ENCODE measurements at regions not wholly inside any gene's neighbourhood (a gene's known extent, or its start where the extent isn't known, plus 50 kb on each side); places are given as distances from the start of the nearest gene placed in this dataset.

GRCh38 chr12:91529829-91530228 is 347.2 kb upstream of the DCN start:
- CTCF ChIA-PET, result no interaction called here
- no peaks in the 10 kb centered on the region for H3K36me3 Mint-ChIP-seq (ENCODE audit: low read depth)
- H3K27me3 Mint-ChIP-seq, result no peaks in the 10 kb centered on the region
- H3K9me3 Mint-ChIP-seq, result peaks cover 2% of the 10 kb centered on the region
- no peak for DNase-seq
- H3K4me1 Mint-ChIP-seq, result no peaks in the 10 kb centered on the region
- POLR2A ChIA-PET, result no interaction called here
- no peak overlapping the region for H3K27ac Mint-ChIP-seq
- H3K4me3 Mint-ChIP-seq, result no peak overlapping the region

- no peaks in the 10 kb centered on the region for H3K4me1 Mint-ChIP-seq
- no peak overlapping the region for H3K27ac Mint-ChIP-seq
- no peak overlapping the region for H3K4me3 Mint-ChIP-seq
- no peak for DNase-seq
- ChIA-PET CTCF (no interaction called here), POLR2A (no interaction called here)
- H3K36me3 Mint-ChIP-seq (ENCODE audit: low read depth), result no peaks in the 10 kb centered on the region
- no peaks in the 10 kb centered on the region for H3K27me3 Mint-ChIP-seq
- no peaks in the 10 kb centered on the region for H3K9me3 Mint-ChIP-seq
Observed at GRCh38 chr12:91523831-91524230, 341.2 kb upstream of the DCN start.

- ChIA-PET POLR2A (no interaction called here), CTCF (no interaction called here)
- H3K4me1 Mint-ChIP-seq, result no peaks in the 10 kb centered on the region
Observed at GRCh38 chr12:91516695-91517047, 334.1 kb upstream of the DCN start.

GRCh38 chr12:91515944-91516694 is 333.5 kb upstream of the DCN start:
- H3K9me3 Mint-ChIP-seq, result no peaks in the 10 kb centered on the region
- no peak overlapping the region for H3K27ac Mint-ChIP-seq
- DNase-seq, result no peak
- H3K27me3 Mint-ChIP-seq, result peaks cover 4% of the 10 kb centered on the region
- CTCF ChIA-PET, result no interaction called here
- POLR2A ChIA-PET, result no interaction called here
- no peak overlapping the region for H3K4me3 Mint-ChIP-seq
- H3K36me3 Mint-ChIP-seq (ENCODE audit: low read depth), result no peaks in the 10 kb centered on the region
- no peaks in the 10 kb centered on the region for H3K4me1 Mint-ChIP-seq

More at GRCh38 chr12:91516695-91517047, 334.1 kb upstream of the DCN start:
- Mint-ChIP-seq H3K27ac (no peak overlapping the region), H3K9me3 (no peaks in the 10 kb centered on the region), H3K36me3 (ENCODE audit: low read depth) (no peaks in the 10 kb centered on the region), H3K27me3 (peaks cover 4% of the 10 kb centered on the region), H3K4me3 (no peak overlapping the region)
- no peak for DNase-seq

- Mint-ChIP-seq H3K9me3 (no peaks in the 10 kb centered on the region), H3K27me3 (peaks cover 4% of the 10 kb centered on the region), H3K36me3 (ENCODE audit: low read depth) (no peaks in the 10 kb centered on the region), H3K27ac (no peak overlapping the region), H3K4me1 (no peaks in the 10 kb centered on the region), H3K4me3 (no peak overlapping the region)
- ChIA-PET CTCF (no interaction called here), POLR2A (no interaction called here)
- no peak for DNase-seq
Observed at GRCh38 chr12:91513313-91513712, 330.7 kb upstream of the DCN start.

- ChIA-PET CTCF (no interaction called here), POLR2A (no interaction called here)
- peaks cover 4% of the 10 kb centered on the region for H3K27me3 Mint-ChIP-seq
- no peak overlapping the region for H3K27ac Mint-ChIP-seq
- no peaks in the 10 kb centered on the region for H3K4me1 Mint-ChIP-seq
- no peaks in the 10 kb centered on the region for H3K9me3 Mint-ChIP-seq
- no peaks in the 10 kb centered on the region for H3K36me3 Mint-ChIP-seq (ENCODE audit: low read depth)
- no peak for DNase-seq
- no peak overlapping the region for H3K4me3 Mint-ChIP-seq
Observed at GRCh38 chr12:91511795-91512420, 329.3 kb upstream of the DCN start.

GRCh38 chr12:91507754-91508153 is 325.1 kb upstream of the DCN start:
- Mint-ChIP-seq H3K4me3 (no peak overlapping the region), H3K4me1 (no peaks in the 10 kb centered on the region), H3K9me3 (no peaks in the 10 kb centered on the region), H3K27me3 (no peaks in the 10 kb centered on the region), H3K36me3 (ENCODE audit: low read depth) (no peaks in the 10 kb centered on the region), H3K27ac (no peak overlapping the region)
- POLR2A ChIA-PET, result no interaction called here
- DNase-seq, result no peak
- CTCF ChIA-PET, result no interaction called here

GRCh38 chr12:91506452-91506851 is 323.8 kb upstream of the DCN start:
- ChIA-PET POLR2A (no interaction called here), CTCF (no interaction called here)
- Mint-ChIP-seq H3K4me3 (no peak overlapping the region), H3K9me3 (no peaks in the 10 kb centered on the region), H3K36me3 (ENCODE audit: low read depth) (no peaks in the 10 kb centered on the region), H3K4me1 (no peaks in the 10 kb centered on the region), H3K27me3 (no peaks in the 10 kb centered on the region), H3K27ac (no peak overlapping the region)
- no peak for DNase-seq

GRCh38 chr12:91505006-91505405 is 322.4 kb upstream of the DCN start:
- Mint-ChIP-seq H3K27ac (no peak overlapping the region), H3K4me1 (no peaks in the 10 kb centered on the region), H3K27me3 (no peaks in the 10 kb centered on the region), H3K4me3 (no peak overlapping the region), H3K36me3 (ENCODE audit: low read depth) (no peaks in the 10 kb centered on the region), H3K9me3 (no peaks in the 10 kb centered on the region)
- ChIA-PET POLR2A (no interaction called here), CTCF (no interaction called here)
- DNase-seq, result no peak

GRCh38 chr12:91502208-91502607 is 319.6 kb upstream of the DCN start:
- no peaks in the 10 kb centered on the region for H3K9me3 Mint-ChIP-seq
- no peak overlapping the region for H3K27ac Mint-ChIP-seq
- DNase-seq, result no peak
- no peaks in the 10 kb centered on the region for H3K27me3 Mint-ChIP-seq
- CTCF ChIA-PET, result no interaction called here
- no peak overlapping the region for H3K4me3 Mint-ChIP-seq
- H3K36me3 Mint-ChIP-seq (ENCODE audit: low read depth), result no peaks in the 10 kb centered on the region
- POLR2A ChIA-PET, result no interaction called here
- H3K4me1 Mint-ChIP-seq, result no peaks in the 10 kb centered on the region

GRCh38 chr12:91496337-91496736 is 313.7 kb upstream of the DCN start:
- no peaks in the 10 kb centered on the region for H3K27me3 Mint-ChIP-seq
- no peak overlapping the region for H3K27ac Mint-ChIP-seq
- ChIA-PET CTCF (no interaction called here), POLR2A (no interaction called here)
- no peak for DNase-seq
- H3K4me3 Mint-ChIP-seq, result no peak overlapping the region
- no peaks in the 10 kb centered on the region for H3K36me3 Mint-ChIP-seq (ENCODE audit: low read depth)
- H3K9me3 Mint-ChIP-seq, result no peaks in the 10 kb centered on the region
- H3K4me1 Mint-ChIP-seq, result no peaks in the 10 kb centered on the region

- Mint-ChIP-seq H3K9me3 (no peaks in the 10 kb centered on the region), H3K4me3 (no peak overlapping the region), H3K36me3 (ENCODE audit: low read depth) (no peaks in the 10 kb centered on the region), H3K27ac (no peak overlapping the region), H3K4me1 (no peaks in the 10 kb centered on the region), H3K27me3 (no peaks in the 10 kb centered on the region)
- DNase-seq, result no peak
- CTCF ChIA-PET, result no interaction called here
- POLR2A ChIA-PET, result no interaction called here
Observed at GRCh38 chr12:91493308-91493707, 310.7 kb upstream of the DCN start.

GRCh38 chr12:91492648-91493047 is 310.0 kb upstream of the DCN start:
- Mint-ChIP-seq H3K27ac (no peak overlapping the region), H3K4me1 (no peaks in the 10 kb centered on the region), H3K27me3 (no peaks in the 10 kb centered on the region), H3K9me3 (no peaks in the 10 kb centered on the region), H3K4me3 (no peak overlapping the region), H3K36me3 (ENCODE audit: low read depth) (no peaks in the 10 kb centered on the region)
- no peak for DNase-seq
- ChIA-PET CTCF (interaction anchor here (1.3 kb wide), 1 partner anchor 111 kb away, joined by 4 read pairs; no protein-coding TSS in a partner anchor), POLR2A (no interaction called here)

- ChIA-PET POLR2A (no interaction called here), CTCF (no interaction called here)
- DNase-seq, result no peak
- Mint-ChIP-seq H3K27me3 (no peaks in the 10 kb centered on the region), H3K4me1 (no peaks in the 10 kb centered on the region), H3K27ac (no peak overlapping the region), H3K4me3 (no peak overlapping the region), H3K36me3 (ENCODE audit: low read depth) (no peaks in the 10 kb centered on the region), H3K9me3 (no peaks in the 10 kb centered on the region)
Observed at GRCh38 chr12:91490667-91491311, 308.2 kb upstream of the DCN start.
